Brain pericyte (primary cell): ENCODE measurements at regions not wholly inside any gene's neighbourhood (a gene's known extent, or its start where the extent isn't known, plus 50 kb on each side); places are given as distances from the start of the nearest gene placed in this dataset.
"Not testable (repeated sequence)": the region's sequence is repeated elsewhere in the genome, so short reads cannot be mapped to it uniquely, and the experiment has no call there.

ENCODE experiments used
- DNase-seq: peaks from one replicate; pipeline ENCODE4 v3.0.0-alpha.2; 2012; ENCODE audit warnings: low read depth, low spot score

DNA sequence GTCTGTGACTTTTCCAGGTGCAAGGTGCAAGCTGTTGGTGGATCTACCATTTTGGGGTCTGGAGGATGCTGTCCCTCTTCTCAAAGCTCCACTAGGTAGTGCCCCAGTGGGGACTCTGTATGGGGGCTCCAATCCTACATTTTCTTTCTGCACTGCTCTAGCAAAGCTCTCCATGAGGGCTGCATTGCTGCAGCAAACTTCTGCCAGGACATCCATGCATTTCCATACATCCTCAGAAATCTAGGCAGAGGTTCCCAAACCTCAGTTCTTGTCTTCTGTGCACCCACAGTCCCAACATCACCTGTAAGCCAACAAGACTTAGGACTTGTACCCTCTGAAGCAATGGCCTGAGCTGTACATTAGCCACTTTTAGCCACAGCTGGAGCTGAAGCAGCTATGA lies 694.5 kb upstream of the BCHE start:
- no peak for DNase-seq

DNA sequence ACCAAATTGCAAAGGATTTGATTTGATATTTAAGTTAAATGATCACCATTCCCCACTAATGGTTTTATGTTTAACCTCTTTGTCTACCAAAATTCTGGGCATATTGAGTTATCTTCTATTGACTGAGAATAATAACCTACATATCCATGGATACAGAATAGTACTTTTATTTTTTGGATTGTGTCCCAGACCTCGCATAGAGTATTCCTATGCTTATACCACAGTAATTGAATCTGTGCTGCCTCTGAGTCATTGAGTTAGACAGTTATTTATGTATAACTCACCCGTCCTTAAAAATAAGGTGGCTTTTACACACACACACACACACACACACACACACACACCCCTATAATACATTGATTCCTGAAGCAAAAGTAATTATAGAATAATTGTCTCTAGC lies 690.1 kb upstream of the BCHE start:
- DNase-seq, result no peak

DNA sequence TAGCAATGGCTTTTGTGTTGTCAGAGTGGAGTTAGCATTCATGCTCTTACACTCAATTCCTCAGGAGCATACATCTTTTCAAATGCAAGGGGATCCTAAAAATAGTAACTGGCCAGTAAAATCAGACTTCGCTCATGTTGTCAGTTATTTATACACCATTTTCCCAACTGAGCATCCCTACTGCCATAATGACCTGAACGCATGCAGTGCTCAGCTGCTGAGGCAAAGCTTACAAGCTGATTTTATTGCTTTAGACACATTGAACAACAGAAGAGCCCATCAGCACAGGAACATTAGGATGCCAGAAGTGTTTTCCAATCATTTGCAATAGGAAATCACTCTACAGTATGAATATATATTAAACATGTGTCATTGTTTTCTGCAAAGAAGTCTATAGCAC lies 689.7 kb upstream of the BCHE start:
- no peak for DNase-seq

DNA sequence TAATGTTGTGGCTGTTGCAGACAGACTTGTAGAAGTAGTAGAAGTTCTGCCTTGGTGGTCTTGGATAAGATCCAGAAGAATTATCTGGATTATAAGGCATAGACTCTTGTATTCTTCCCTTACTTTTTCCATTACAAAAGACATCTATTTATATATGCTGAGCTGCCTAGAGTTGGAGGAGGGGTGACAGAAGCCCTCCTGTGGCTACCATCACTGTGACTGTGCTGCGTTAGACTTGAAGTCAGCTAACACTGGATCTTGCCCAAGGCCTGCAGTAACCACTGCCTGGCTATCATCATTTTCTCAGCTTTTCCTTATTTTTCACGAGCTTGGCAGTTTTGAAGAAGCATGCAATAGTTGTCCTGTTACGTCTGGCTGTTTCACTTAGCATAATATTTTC lies 684.8 kb upstream of the BCHE start:
- no peak for DNase-seq

DNA sequence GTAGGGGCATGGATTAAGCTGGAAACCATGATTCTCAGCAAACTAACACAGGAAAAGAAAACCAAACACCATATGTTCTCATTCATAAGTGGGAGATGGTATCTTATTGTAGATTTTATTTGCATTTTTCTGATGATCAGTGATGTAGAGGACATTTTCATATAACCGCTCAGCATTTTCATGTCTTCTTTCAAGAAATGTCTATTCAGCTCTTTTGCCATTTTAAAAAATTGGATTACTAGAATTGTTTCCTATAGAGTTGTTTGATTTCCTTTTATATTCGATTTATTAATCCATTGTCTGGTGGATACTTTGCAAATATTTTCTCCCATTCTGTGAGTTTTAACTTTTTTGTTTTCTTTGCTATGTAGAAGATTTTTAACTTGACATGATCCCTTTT lies 682.2 kb upstream of the BCHE start:
- no peak for DNase-seq

DNA sequence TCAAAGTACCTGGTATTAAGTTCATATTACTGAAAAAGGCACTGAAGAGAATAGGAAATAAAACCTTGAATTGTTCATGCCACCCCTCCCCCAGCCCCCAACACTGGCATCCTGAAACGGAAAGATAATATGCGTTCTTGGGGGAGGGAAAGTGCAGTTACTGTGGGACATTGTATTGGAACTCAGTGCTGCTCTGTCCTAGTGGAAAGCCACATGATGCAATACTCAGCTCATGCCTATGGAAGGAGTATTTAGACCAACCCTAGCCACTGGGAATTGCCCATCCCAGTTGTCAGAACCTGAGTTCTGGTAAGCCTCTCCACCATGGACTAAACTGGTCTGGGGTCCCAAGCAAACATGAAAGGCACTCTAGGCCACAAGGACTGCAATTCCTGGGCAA lies 680.8 kb upstream of the BCHE start:
- no peak for DNase-seq

DNA sequence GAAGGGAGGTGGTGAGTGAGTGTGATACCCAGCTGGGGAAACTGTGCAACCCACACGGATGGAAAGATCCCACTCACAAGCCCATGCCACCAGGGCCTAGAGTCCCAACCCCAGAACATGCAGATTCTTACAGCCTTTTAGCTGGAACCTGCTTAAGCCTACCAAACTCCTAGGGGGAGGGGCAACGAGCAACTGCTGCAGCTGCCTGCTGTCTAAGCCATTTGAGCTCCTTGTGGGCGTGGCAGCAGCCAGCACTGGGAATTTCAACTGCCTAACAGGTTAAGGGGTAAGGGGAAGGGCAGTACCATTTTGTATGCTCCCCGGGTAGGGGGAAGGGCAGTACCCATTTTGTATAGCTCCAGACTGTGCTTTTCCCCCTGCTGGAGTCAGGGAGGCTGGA lies 673.2 kb upstream of the BCHE start:
- DNase-seq, result no peak

DNA sequence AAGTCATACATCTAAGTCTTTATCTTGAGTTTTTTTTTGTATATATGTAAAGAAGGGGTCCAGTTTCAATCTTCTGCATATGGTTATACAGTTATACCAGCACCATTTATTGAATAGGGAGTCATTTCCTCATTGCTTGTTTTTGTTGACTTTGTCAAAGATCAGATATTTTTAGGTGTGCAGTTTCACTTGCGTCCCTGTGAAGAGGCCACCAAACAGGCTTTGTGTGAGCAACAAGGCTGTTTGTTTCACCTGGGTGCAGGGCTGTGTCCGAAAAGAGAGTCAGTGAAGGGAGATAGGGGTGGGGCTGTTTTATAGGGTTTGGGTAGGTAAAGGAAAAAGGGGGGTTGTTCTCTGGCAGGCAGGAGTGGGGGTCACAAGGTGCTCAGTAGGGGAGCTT lies 663.2 kb upstream of the BCHE start:
- DNase-seq, result not testable (repeated sequence)

DNA sequence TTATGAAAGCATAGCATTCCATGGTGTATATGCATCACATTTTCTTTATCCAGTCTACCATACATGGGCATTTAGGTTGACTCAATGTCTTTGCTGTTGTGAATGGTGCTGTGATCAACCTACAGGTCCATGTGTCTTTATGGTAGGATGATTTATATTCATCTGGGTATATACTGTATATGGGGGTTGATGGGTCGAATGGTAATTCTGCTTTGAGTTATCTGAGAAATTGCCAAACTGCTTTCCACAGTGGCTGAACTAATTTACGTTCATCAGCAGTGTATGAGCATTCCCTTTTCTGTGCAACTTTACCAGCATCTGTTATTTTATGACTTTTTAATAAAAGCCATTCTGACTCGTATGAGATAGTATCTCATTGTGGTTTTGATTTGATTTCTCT lies 662.4 kb upstream of the BCHE start:
- no peak for DNase-seq

DNA sequence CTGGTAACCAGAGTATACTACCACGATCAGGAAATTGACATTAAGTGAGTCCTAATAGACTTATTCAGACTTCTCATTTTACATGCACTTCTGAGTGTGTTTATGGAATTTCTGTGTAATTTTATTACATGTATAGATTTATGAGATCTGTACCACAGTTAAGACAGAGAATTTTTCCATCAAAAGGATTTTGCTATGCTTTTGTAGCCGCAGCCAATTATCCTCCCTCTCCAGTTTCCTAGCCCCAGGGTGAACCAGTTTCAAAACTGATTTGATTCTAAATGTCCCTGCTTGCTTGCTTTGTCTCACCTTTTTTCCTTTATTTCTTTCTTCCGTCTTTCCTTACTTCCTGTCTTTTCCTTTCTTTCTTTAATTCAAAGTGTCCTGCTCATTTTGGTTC lies 661.2 kb upstream of the BCHE start:
- no peak for DNase-seq

DNA sequence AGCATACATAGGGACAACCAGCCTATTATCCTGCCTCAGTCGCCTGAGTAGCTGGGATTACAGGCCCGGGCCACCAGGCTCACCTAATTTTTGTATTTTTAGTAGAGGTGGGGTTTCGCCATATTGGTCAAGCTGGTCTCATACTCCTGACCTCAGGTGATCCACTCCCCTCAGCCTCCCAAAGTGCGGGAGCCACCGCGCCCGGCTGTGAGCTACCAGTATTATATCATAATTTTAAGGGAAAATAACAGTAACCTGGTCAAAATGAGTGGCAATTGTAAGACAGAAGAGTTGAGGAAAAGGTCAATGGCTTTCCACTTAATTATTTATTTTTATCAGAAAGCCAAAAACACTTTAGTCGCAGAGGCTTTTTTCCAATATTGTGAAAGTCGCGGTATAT lies 652.6 kb upstream of the BCHE start:
- no peak for DNase-seq

DNA sequence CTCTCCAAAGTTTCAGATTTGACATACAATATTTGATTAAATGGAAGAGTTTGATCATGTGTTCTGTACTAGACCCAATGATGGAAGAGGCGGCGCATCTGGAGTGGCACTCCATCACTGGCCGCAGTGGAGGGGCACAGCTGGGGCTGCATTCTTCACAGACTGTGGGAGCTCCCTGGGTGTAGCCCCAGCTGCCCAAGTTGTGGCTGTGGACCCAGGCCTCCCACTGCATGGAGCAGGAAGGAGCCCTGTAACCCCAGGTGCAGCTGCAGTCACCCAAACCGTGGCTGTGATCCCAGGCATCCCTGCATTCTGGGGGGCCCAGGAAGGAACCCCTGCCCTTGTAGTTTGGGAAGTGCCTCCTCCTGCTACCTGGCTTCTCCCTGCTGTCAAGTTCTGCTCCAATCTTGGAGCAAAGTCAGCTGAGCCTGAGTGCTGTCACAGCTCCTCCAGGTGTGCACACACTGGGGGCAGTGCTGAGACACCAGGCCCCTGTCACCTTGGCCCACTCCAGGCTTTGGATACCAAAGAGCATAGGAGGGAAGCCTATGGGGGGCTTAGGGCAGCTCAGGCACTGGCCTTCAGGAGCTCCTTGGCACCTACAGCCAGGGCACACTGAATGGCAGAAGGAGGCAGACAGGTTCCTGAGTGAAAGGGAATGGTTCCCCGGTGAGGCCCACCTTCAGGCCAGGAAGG lies 651.9 kb upstream of the BCHE start:
- DNase-seq, result no peak

DNA sequence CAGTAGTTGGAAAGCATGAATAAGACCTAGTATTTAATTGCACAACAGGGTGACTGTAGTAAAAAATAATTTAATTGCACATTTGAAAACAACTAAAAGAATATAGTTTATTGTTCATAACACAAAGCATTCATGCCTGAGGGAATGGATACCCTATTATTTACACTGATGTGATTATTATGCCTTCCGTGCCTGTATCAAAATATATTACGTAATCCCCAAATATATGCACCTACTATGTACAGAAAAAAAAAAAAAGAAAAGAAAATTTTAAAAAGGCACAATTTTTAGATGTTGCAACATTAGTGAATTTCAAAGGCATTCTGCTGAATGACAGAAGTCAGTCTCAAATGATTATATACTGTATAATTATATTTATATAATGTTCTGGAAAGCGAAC lies 647.2 kb upstream of the BCHE start:
- no peak for DNase-seq

DNA sequence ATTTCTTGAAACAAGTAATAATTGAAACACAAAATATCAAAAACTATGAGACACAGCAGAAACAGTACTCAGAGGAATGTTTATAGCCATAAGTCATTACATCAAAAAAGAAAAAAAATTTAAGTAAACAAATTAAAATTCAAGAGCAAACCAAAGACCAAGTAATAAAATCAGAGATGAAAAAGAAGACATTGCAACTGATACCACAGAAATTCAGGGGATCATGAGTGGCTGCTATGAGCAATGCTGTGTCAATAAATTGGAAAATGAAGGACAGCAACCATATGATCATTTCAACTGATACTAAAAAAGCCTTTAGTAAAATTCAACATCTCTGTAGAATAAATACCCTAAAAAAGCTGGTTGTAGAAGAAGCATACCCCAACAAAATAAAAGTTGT lies 644.1 kb upstream of the BCHE start:
- DNase-seq, result no peak

DNA sequence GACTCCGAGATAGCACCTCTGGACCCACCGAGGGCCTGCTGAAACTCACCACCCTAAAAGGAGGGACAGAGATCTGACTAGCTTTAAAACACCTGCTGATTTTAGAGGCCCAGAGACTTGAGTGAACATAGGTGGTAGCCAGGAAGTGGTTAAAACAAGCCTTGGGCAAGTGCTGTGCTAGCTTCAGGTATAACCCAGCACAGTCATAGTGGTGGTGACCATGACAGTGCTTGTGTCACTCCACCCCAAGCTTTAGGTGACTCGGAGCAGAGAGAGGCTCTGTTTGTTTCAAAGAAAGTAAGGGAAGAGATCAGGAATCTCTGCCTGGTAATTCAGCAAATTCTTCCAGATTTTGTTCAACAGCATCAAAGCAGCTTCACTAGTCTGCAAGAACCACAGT lies 641.1 kb upstream of the BCHE start:
- no peak for DNase-seq

DNA sequence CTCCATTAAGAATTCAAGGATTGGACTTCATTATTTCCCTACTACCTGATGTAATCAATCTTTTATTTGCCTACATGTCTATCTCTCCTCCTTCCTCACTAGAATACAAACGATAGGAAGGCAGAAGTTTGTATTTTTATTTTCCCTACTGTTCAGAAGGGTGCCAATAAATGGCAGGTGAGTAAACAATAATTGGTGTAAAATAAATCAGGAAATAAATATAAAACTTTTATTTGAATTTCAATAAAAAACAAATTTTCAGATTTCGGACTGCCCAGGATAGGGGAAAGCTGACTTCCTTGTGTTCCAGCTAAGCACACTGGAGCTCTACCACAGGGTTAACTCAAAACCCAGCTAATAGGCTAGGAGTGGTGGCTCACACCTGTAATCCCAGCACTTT lies 636.3 kb upstream of the BCHE start:
- DNase-seq, result no peak

DNA sequence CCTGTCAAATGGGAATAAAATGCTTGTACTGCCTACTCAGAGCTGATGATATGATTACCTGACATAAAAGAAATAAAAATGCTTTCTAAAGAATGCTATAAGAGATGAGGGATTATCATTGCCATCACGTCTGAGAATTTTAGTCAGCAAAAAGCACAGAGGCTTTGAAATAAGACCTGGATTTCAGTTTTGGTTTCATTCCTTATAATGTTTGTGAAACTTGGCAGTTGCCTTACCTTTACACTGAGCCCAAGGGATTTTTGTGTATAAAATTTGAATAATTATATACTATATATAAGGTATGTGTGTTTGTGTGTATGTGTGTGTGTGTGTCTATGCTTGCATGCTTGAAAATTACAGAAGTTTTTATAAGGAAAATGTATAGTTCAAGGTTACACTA lies 634.8 kb upstream of the BCHE start:
- no peak for DNase-seq

DNA sequence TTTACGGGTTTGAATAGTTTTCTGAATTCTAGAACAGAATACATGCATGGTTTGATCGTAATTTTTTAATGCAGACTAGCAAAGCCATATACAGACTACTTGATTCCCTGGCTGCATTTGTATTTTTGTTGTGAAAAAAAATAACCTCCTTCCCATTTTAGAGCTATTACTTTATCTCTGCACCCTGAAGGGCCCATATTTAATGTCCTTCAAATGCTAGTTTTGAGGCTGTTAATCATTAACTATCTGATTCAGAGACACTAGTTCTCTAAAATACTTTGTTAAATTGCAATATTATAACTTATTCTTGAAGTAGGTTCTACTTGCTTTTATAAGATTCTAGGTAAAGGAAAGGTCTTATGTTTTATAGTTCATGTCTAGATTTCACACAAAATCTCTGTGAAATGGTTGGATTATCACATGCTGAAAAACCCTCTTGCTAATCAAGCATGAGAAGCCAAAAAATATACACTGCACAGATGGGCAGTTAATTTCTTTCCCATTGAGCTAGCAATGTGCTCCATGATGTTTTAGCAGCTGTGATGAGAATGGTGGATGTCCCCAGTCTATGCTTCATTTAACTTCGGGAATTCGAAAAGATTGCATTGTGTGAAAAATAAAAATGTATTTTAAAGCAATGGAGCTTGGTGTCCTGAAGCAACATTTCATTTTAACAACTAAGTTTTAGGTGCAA lies 634.0 kb upstream of the BCHE start:
- no peak for DNase-seq

DNA sequence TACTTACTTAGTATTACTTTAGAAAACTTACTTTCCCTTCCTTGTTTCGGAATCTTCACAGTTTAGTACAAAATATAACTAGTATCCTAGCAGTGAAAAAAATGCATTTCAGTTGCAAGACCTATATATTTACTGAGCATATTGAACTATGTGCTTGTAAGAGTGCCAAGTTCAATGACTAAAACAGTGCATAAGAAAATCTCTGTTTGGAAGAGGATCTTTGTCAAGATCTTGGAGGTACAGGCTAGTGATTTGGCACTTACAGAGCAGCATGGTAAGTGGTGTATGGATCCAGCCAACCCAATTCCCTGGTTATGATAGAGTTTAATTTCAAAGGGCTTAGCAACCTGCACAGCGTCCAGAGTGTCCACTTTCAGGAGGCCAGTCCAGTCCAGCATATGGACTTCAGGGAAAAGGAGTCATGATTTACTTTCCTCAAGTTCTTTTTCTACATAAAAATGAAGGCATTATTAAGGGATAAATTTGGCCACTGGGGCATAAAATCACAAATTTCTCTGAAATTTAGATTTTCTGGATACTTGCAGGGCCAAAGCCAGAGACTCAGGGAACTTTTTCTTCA lies 625.8 kb upstream of the BCHE start:
- DNase-seq, result no peak

DNA sequence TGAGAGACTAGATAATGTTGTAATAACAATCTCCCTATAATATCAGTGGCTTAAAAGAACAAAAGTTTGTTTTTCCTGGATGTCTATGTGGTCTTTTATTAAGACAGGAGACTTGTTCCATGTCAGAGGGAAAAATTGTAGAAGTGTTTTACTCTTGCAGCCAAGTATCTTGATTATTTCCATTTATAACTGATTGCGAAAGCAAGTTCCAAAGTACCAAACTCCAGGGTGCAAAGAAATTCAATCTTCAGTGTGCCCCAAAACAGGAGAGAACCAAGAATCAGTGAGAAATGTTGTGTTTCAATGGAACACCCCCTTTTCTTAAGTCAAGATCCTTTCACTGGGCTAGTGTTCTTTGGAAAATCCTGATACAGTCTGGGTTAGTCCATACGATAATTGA lies 624.4 kb upstream of the BCHE start:
- no peak for DNase-seq

DNA sequence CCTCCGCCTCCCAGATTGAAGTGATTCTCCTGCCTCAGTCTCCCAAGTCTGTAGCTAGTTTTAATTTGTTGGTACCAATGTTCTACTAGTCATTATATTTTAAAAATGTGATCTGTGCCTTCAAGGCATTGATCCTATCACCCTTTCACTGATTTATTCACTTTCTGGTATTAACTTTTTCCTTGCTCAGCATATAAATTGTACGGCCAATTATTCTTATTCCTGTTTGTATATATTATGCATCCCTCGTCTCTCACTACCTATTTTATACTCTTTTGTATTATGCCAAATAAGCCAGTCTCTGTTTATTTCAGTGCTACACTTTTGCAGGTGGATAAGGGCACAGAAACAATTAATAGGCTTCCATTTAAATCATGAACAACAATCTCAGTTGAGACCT lies 620.2 kb upstream of the BCHE start:
- no peak for DNase-seq

DNA sequence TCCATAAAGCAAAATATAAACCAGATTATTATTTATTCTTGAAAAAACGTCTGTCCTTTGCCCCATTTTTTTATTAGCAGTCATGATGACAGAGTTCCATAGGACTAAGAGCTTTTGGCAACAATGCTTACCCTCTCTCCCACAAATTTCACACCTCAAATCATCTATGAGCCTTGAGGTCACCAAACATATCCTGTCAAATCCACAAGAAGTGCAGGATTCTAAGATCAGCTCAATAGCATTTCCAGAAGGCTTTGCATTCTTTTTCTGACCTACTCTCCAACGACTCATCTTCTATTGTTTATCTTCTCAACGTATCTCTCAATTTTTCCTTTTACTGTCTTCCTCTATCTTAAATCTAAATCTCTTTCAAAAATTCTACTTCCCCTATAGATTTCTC lies 619.1 kb upstream of the BCHE start:
- no peak for DNase-seq

DNA sequence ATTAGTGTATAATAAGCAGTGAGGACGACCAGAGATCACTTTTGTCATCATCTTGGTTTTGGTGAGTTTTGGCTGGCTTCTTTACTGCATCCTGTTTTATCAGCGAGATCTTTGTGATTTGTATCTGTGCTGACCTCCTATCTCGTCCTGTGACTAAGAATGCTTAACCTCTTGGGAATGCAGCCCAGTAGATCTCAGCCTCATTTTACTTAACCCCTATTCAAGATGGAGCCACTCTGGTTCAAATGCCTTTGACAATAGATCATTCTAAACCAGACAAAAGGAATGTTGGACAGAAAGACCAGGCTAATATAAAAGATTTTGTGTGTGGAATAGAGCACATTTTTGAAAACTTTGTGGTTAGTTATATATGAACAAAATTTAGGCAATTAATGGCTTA lies 618.5 kb upstream of the BCHE start:
- DNase-seq, result no peak
